Tibial nerve (tissue), 4 donors: ENCODE measurements at regions not wholly inside any gene's neighbourhood (a gene's known extent, or its start where the extent isn't known, plus 50 kb on each side); places are given as distances from the start of the nearest gene placed in this dataset.

ENCODE experiments used
- DNase-seq, 2 donors: peaks; one replicate each; pipeline ENCODE4 v3.0.0-alpha.2; 2019; ENCODE audit warnings: low spot score in 2 of 2
- H3K27ac ChIP-seq, 4 donors: fragments of 200-600 bp; sonication (generic) in 3 of 4; one replicate each; pipeline ENCODE4 v1.5.1; 2017 to 2019; ENCODE audit warnings: mild to moderate bottlenecking in 1 of 4
- H3K27me3 ChIP-seq, 2 donors: fragments of 200-600 bp; sonication (generic) in 1 of 2; one replicate each; pipeline versions ENCODE4 v1.5.1 to v1.6.0; 2017 to 2019
- H3K36me3 ChIP-seq, 3 donors: fragments of 200-600 bp; sonication (generic); one replicate each; pipeline ENCODE4 v1.5.1; 2018 to 2019
- H3K4me1 ChIP-seq, 4 donors: fragments of 200-600 bp; sonication (generic) in 3 of 4; one replicate each; pipeline ENCODE4 v1.5.1; 2017 to 2019
- H3K4me3 ChIP-seq, 4 donors: fragments of 200-600 bp; sonication (generic) in 3 of 4; one replicate each; pipeline ENCODE4 v1.5.1; 2017 to 2019; ENCODE audit warnings: mild to moderate bottlenecking in 1 of 4, moderate library complexity in 1 of 4
- H3K9me3 ChIP-seq, 4 donors: fragments of 200-600 bp; sonication (generic) in 3 of 4; one replicate each; pipeline ENCODE4 v1.5.1; 2017 to 2019
- CTCF ChIP-seq, 5 experiments: fragments of 200-600 bp in 3 of 5; fragments of 450-650 bp in 2 of 5; sonication (generic) in 3 of 5; IDR thresholded peaks; one replicate each; pipeline ENCODE4 v1.5.1; 2016 to 2019; ENCODE audit warnings: antibody characterized with exemption in 5 of 5, mild to moderate bottlenecking in 3 of 5, moderate library complexity in 2 of 5
- EP300 ChIP-seq, 2 donors: sonication (generic); formaldehyde crosslinking; IDR thresholded peaks; one replicate each; pipeline ENCODE4 v1.6.1; 2017; ENCODE audit warnings: antibody characterized with exemption in 2 of 2, mild to moderate bottlenecking in 1 of 2
- POLR2A ChIP-seq, 2 donors: fragments of 450-650 bp; IDR thresholded peaks; one replicate each; pipeline ENCODE4 v1.6.1; 2017; ENCODE audit warnings: antibody characterized with exemption in 2 of 2, mild to moderate bottlenecking in 2 of 2, moderate library complexity in 2 of 2
- WGBS, 2 donors: methylation state at CpG; one replicate each; pipeline ENCODE4 v1.1.5; 2018; 5-methylcytosine and 5-hydroxymethylcytosine counted together

DNA sequence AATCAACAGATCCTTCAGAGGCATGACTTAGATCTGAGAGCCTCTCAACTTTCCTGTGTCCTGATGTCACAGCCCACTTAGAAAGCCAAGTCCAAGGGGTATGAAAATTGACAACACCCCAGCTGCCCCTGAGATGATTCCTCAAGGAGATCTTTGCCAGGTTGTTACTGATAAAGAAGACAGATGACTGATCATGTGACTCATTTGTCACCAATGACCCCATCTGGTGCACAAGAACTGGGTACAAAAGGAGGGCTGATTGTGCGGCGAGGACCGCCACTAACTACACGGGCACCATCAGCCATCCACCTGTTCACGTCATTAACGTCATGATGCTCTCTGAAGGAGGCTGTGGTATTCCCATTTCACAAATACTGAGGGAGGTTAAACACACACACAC lies 583.2 kb upstream of the KLF4 start:
- H3K36me3 ChIP-seq: no peaks in the 10 kb centered on the region
- no peak for DNase-seq
- H3K9me3 ChIP-seq: no peaks in the 10 kb centered on the region
- no peaks in the 10 kb centered on the region for H3K4me1 ChIP-seq
- WGBS, 2 donors: 93 to 95% methylated on average over 6 of the region's 6 CpGs
- H3K4me3 ChIP-seq: no peak overlapping the region
- TF ChIP-seq CTCF (IDR thresholded peaks at IDR 0.05): no peak
- no peak for TF ChIP-seq POLR2A (IDR thresholded peaks at IDR 0.05)
- TF ChIP-seq EP300 (IDR thresholded peaks at IDR 0.05): no peak
- H3K27me3 ChIP-seq: no peaks in the 10 kb centered on the region
- no peak overlapping the region for H3K27ac ChIP-seq

GRCh38 chr9:108070861-108071260 lies 581.3 kb upstream of the KLF4 start:
- TF ChIP-seq POLR2A (IDR thresholded peaks at IDR 0.05): no peak
- TF ChIP-seq EP300 (IDR thresholded peaks at IDR 0.05): no peak
- no peak for TF ChIP-seq CTCF (IDR thresholded peaks at IDR 0.05)
- H3K9me3 ChIP-seq: no peaks in the 10 kb centered on the region
- H3K36me3 ChIP-seq: no peaks in the 10 kb centered on the region
- no peaks in the 10 kb centered on the region for H3K4me1 ChIP-seq
- WGBS, 2 donors: 92 to 98% methylated on average over 5 of the region's 5 CpGs
- no peak for DNase-seq
- no peaks in the 10 kb centered on the region for H3K27me3 ChIP-seq
- H3K4me3 ChIP-seq: no peak overlapping the region
- no peak overlapping the region for H3K27ac ChIP-seq

DNA sequence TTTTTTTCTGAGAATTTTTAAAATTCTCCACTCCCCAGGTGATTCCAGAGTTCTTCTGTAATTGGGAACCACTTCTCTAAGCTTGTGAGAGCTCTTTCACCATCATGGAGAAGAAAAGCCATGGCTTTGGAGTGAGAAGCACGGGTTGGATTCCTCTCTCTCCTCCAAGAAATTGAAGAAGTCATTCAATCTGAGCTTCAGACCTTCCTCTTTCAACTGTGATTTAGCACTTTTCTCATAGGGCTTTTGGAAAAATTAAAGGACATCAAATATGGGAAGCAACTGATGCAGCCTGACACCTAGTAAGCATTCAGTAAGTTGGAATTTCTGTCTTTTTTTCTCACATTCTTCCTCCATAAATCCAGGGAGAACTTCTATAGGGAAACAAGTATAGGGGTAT lies 580.4 kb upstream of the KLF4 start:
- no peak for TF ChIP-seq POLR2A (IDR thresholded peaks at IDR 0.05)
- TF ChIP-seq EP300 (IDR thresholded peaks at IDR 0.05): no peak
- TF ChIP-seq CTCF (IDR thresholded peaks at IDR 0.05): no peak
- WGBS, 2 donors: 54 to 79% methylated on average over 1 of the region's 1 CpG
- H3K27ac ChIP-seq: no peak overlapping the region

DNA sequence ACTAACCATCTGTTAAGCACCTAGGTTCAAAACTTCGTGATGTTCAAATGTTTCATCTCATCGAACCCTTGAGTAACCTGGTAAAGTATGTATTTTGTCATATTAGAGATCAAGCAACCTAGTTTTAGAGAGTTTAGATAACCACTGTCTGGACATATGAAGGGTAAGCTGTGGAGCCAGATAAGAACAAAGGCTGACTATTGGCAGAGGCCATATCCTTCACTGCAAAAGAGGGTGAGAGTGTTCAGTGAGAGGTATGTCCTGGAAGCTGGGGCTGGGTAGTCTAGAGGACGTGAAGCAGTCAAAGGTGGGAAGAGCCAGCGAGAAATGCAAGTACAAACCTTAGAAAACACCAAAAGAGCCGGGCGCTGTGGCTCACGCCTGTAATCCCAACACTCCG lies 573.1 kb upstream of the KLF4 start:
- no peak overlapping the region for H3K27ac ChIP-seq
- no peaks in the 10 kb centered on the region for H3K27me3 ChIP-seq
- no peak overlapping the region for H3K4me3 ChIP-seq
- H3K9me3 ChIP-seq: no peaks in the 10 kb centered on the region
- peaks cover 0 to 15% (median 6%) of the 10 kb centered on the region in 4 donors for H3K4me1 ChIP-seq
- H3K36me3 ChIP-seq: no peaks in the 10 kb centered on the region
- WGBS, 2 donors: 93 to 96% methylated on average over 8 of the region's 8 CpGs
- TF ChIP-seq CTCF (IDR thresholded peaks at IDR 0.05) (no peak), POLR2A (IDR thresholded peaks at IDR 0.05) (no peak), EP300 (IDR thresholded peaks at IDR 0.05) (no peak)
- no peak for DNase-seq

More for the DNA sequence above, 580.4 kb upstream of the KLF4 start:
- Histone ChIP-seq H3K9me3 (no peaks in the 10 kb centered on the region), H3K36me3 (no peaks in the 10 kb centered on the region), H3K4me3 (no peak overlapping the region), H3K27me3 (no peaks in the 10 kb centered on the region), H3K4me1 (no peaks in the 10 kb centered on the region)
- DNase-seq: no peak

GRCh38 chr9:108060175-108060574 lies 570.6 kb upstream of the KLF4 start:
- 70% methylated on average over 5 of the region's 5 CpGs for WGBS, 2 donors
- Histone ChIP-seq H3K36me3 (no peaks in the 10 kb centered on the region), H3K4me3 (no peak overlapping the region), H3K27me3 (no peaks in the 10 kb centered on the region), H3K4me1 (peaks cover 0 to 29% (median 12%) of the 10 kb centered on the region in 4 donors), H3K27ac (no peak overlapping the region), H3K9me3 (no peaks in the 10 kb centered on the region)
- DNase-seq: no peak
- TF ChIP-seq CTCF (IDR thresholded peaks at IDR 0.05) (no peak), POLR2A (IDR thresholded peaks at IDR 0.05) (no peak), EP300 (IDR thresholded peaks at IDR 0.05) (no peak)
